ENCODE measurements at regions not wholly inside any gene's neighbourhood (a gene's known extent, or its start where the extent isn't known, plus 50 kb on each side); places are given as distances from the start of the nearest gene placed in this dataset.

GRCh38 chr12:24475337-24475736, 473.6 kb downstream of the BCAT1 start:
- TF ChIP-seq ELF4 (IDR thresholded peaks at IDR 0.05) (no peak), ARNT (IDR thresholded peaks at IDR 0.05) (no peak), LEF1 (IDR thresholded peaks at IDR 0.05; ENCODE audit: borderline replicate concordance) (no peak), FOXM1 (IDR thresholded peaks at IDR 0.05; ENCODE audit: borderline replicate concordance) (no peak)
- POLR2A ChIA-PET: no interaction called here
- no peak for DNase-seq (ENCODE audit: extremely low spot score)
- CTCF ChIA-PET: interaction anchor here (0.6 kb wide), 1 partner anchor 58 kb away, joined by 3 read pairs; no protein-coding TSS in a partner anchor

GRCh38 chr12:24473097-24473496, 475.8 kb downstream of the BCAT1 start:
- CTCF ChIA-PET: no interaction called here
- no peak for DNase-seq (ENCODE audit: extremely low spot score)
- TF ChIP-seq LEF1 (IDR thresholded peaks at IDR 0.05; ENCODE audit: borderline replicate concordance) (no peak), L3MBTL2 (conservative IDR thresholded peaks at IDR 0.05) (no peak), ELF4 (IDR thresholded peaks at IDR 0.05) (no peak), HDGF (IDR thresholded peaks at IDR 0.05; ENCODE audit: borderline replicate concordance) (no peak), FOXA1 (IDR thresholded peaks at IDR 0.05) (no peak), SP1 (IDR thresholded peaks at IDR 0.05) (no peak), CTBP1 (IDR thresholded peaks at IDR 0.05; ENCODE audit: borderline replicate concordance) (no peak), SUZ12 (IDR thresholded peaks at IDR 0.05) (no peak), BHLHE40 (IDR thresholded peaks at IDR 0.05; ENCODE audit: borderline replicate concordance) (no peak)
- POLR2A ChIA-PET: no interaction called here

GRCh38 chr12:24470050-24470449, 478.9 kb downstream of the BCAT1 start:
- TF ChIP-seq TARDBP (IDR thresholded peaks at IDR 0.05): no peak
- CTCF ChIA-PET: no interaction called here
- POLR2A ChIA-PET: no interaction called here
- DNase-seq (ENCODE audit: extremely low spot score): no peak

- ChIA-PET CTCF (no interaction called here), POLR2A (no interaction called here)
- DNase-seq (ENCODE audit: extremely low spot score): no peak
- TF ChIP-seq HDGF (IDR thresholded peaks at IDR 0.05; ENCODE audit: borderline replicate concordance) (no peak), TARDBP (IDR thresholded peaks at IDR 0.05) (no peak), FOXK2 (IDR thresholded peaks at IDR 0.05) (no peak), SUZ12 (IDR thresholded peaks at IDR 0.05) (no peak), SP1 (IDR thresholded peaks at IDR 0.05) (no peak)
These were observed 479.8 kb downstream of the BCAT1 start for GRCh38 chr12:24469089-24469488.

- TF ChIP-seq NFRKB (IDR thresholded peaks at IDR 0.05) (no peak), ARNT (IDR thresholded peaks at IDR 0.05) (no peak), TARDBP (IDR thresholded peaks at IDR 0.05) (no peak), PKNOX1 (IDR thresholded peaks at IDR 0.05) (no peak), HDGF (IDR thresholded peaks at IDR 0.05; ENCODE audit: borderline replicate concordance) (no peak), SUZ12 (IDR thresholded peaks at IDR 0.05) (no peak), FOXM1 (IDR thresholded peaks at IDR 0.05; ENCODE audit: borderline replicate concordance) (no peak), SP1 (IDR thresholded peaks at IDR 0.05) (no peak), BHLHE40 (IDR thresholded peaks at IDR 0.05; ENCODE audit: borderline replicate concordance) (no peak), ELF4 (IDR thresholded peaks at IDR 0.05) (no peak), ZNF384 (IDR thresholded peaks at IDR 0.05) (no peak), FOXA1 (IDR thresholded peaks at IDR 0.05) (no peak), FOXK2 (IDR thresholded peaks at IDR 0.05) (no peak), CTBP1 (IDR thresholded peaks at IDR 0.05; ENCODE audit: borderline replicate concordance) (no peak)
- CTCF ChIA-PET: no interaction called here
- POLR2A ChIA-PET: no interaction called here
- no peak for DNase-seq (ENCODE audit: extremely low spot score)
These were observed 481.7 kb downstream of the BCAT1 start for GRCh38 chr12:24467226-24467625.

- CTCF ChIA-PET: no interaction called here
- TF ChIP-seq L3MBTL2 (conservative IDR thresholded peaks at IDR 0.05) (no peak), ARNT (IDR thresholded peaks at IDR 0.05) (no peak), TARDBP (IDR thresholded peaks at IDR 0.05) (no peak), ELF4 (IDR thresholded peaks at IDR 0.05) (no peak), FOXM1 (IDR thresholded peaks at IDR 0.05; ENCODE audit: borderline replicate concordance) (no peak), FOXK2 (IDR thresholded peaks at IDR 0.05) (no peak), CTBP1 (IDR thresholded peaks at IDR 0.05; ENCODE audit: borderline replicate concordance) (no peak), SP1 (IDR thresholded peaks at IDR 0.05) (no peak), ZNF384 (IDR thresholded peaks at IDR 0.05) (no peak), SUZ12 (IDR thresholded peaks at IDR 0.05) (no peak)
These were observed 485.5 kb downstream of the BCAT1 start for GRCh38 chr12:24463375-24463774.

GRCh38 chr12:24462946-24463345, 486.0 kb downstream of the BCAT1 start:
- TF ChIP-seq LEF1 (IDR thresholded peaks at IDR 0.05; ENCODE audit: borderline replicate concordance): no peak
- TF ChIP-seq FOXA1 (IDR thresholded peaks at IDR 0.05): no peak
- CTCF ChIA-PET: no interaction called here
- POLR2A ChIA-PET: no interaction called here
- DNase-seq (ENCODE audit: extremely low spot score): no peak

More at GRCh38 chr12:24463375-24463774, 485.5 kb downstream of the BCAT1 start:
- DNase-seq (ENCODE audit: extremely low spot score): no peak
- POLR2A ChIA-PET: no interaction called here

- CTCF ChIA-PET: no interaction called here
- POLR2A ChIA-PET: no interaction called here
These were observed 488.4 kb downstream of the BCAT1 start for GRCh38 chr12:24460506-24460905.

More at GRCh38 chr12:24460506-24460905, 488.4 kb downstream of the BCAT1 start:
- DNase-seq (ENCODE audit: extremely low spot score): no peak
- TF ChIP-seq L3MBTL2 (conservative IDR thresholded peaks at IDR 0.05): no peak
- TF ChIP-seq PKNOX1 (IDR thresholded peaks at IDR 0.05): no peak
- no peak for TF ChIP-seq LEF1 (IDR thresholded peaks at IDR 0.05; ENCODE audit: borderline replicate concordance)
- no peak for TF ChIP-seq ZNF384 (IDR thresholded peaks at IDR 0.05)
- TF ChIP-seq HDGF (IDR thresholded peaks at IDR 0.05; ENCODE audit: borderline replicate concordance): no peak
- no peak for TF ChIP-seq SUZ12 (IDR thresholded peaks at IDR 0.05)
- TF ChIP-seq ELF4 (IDR thresholded peaks at IDR 0.05): no peak
- no peak for TF ChIP-seq BHLHE40 (IDR thresholded peaks at IDR 0.05; ENCODE audit: borderline replicate concordance)
